ENCODE measurements at regions not wholly inside any gene's neighbourhood (a gene's known extent, or its start where the extent isn't known, plus 50 kb on each side); places are given as distances from the start of the nearest gene placed in this dataset.

- DNase-seq: no peak
Measured at GRCh38 chr15:100737214-100737613, 134.8 kb downstream of the ASB7 start.

- DNase-seq: no peak
Measured at GRCh38 chr15:100738614-100739013, 136.2 kb downstream of the ASB7 start.

- DNase-seq: no peak
Measured at GRCh38 chr15:100740138-100740537, 137.7 kb downstream of the ASB7 start.

- no peak for DNase-seq
Measured at GRCh38 chr15:100751585-100751984, 128.0 kb upstream of the ALDH1A3 start.

GRCh38 chr15:100753503-100753902 lies 126.1 kb upstream of the ALDH1A3 start:
- no peak for DNase-seq

- DNase-seq: no peak
Measured at GRCh38 chr15:100757661-100758060, 122.0 kb upstream of the ALDH1A3 start.

- DNase-seq: no peak
Measured at GRCh38 chr15:100758555-100758954, 121.1 kb upstream of the ALDH1A3 start.

- DNase-seq: no peak
Measured at GRCh38 chr15:100759106-100759505, 120.5 kb upstream of the ALDH1A3 start.

GRCh38 chr15:100759698-100760356 lies 119.8 kb upstream of the ALDH1A3 start:
- DNase-seq: no peak

GRCh38 chr15:100760357-100760903 lies 119.2 kb upstream of the ALDH1A3 start:
- DNase-seq: no peak

- no peak for DNase-seq
Measured at GRCh38 chr15:100761290-100761935, 118.2 kb upstream of the ALDH1A3 start.

- no peak for DNase-seq
Measured at GRCh38 chr15:100762289-100762688, 117.3 kb upstream of the ALDH1A3 start.

- no peak for DNase-seq
Measured at GRCh38 chr15:100762913-100763834, 116.5 kb upstream of the ALDH1A3 start.

- no peak for DNase-seq
Measured at GRCh38 chr15:100763835-100764750, 115.5 kb upstream of the ALDH1A3 start.

- no peak for DNase-seq
Measured at GRCh38 chr15:100764778-100765466, 114.7 kb upstream of the ALDH1A3 start.

GRCh38 chr15:100765467-100766241 lies 114.0 kb upstream of the ALDH1A3 start:
- no peak for DNase-seq

- no peak for DNase-seq
Measured at GRCh38 chr15:100766243-100767000, 113.2 kb upstream of the ALDH1A3 start.

- DNase-seq: no peak
Measured at GRCh38 chr15:100767001-100767825, 112.4 kb upstream of the ALDH1A3 start.

- no peak for DNase-seq
Measured at GRCh38 chr15:100768501-100768931, 111.1 kb upstream of the ALDH1A3 start.
